Keratinocyte (primary cell): ENCODE measurements at regions not wholly inside any gene's neighbourhood (a gene's known extent, or its start where the extent isn't known, plus 50 kb on each side); places are given as distances from the start of the nearest gene placed in this dataset.

ENCODE experiments used
- DNase-seq: peaks from one replicate; pipeline ENCODE4 v3.0.0-alpha.2; 2011; ENCODE audit warnings: low read depth, missing footprints, low spot score
- FAIRE-seq: peaks from 2 replicates; lab custom pipeline; 2011; peaks lifted over from hg19 to GRCh38; lab: Jason Lieb, UNC
- H2AFZ ChIP-seq: 2 replicates; pipeline ENCODE4 v1.6.0; 2012; ENCODE audit warnings: low read length, control low read depth, inconsistent platforms; ENCODE audit not compliant: control insufficient read depth
- H3K27ac ChIP-seq: 2 replicates; pipeline ENCODE4 v1.5.1; 2011; ENCODE audit warnings: low read length; ENCODE audit not compliant: control insufficient read depth, insufficient read depth
- H3K27me3 ChIP-seq: 3 replicates; pipeline ENCODE4 v1.6.0; 2011; ENCODE audit warnings: low read length; ENCODE audit not compliant: control insufficient read depth, insufficient read depth; ENCODE audit errors: extremely low read depth
- H3K36me3 ChIP-seq, 2 experiments: 2 replicates in 1 of 2; 3 replicates in 1 of 2; pipeline ENCODE4 v1.5.1; 2011; ENCODE audit warnings: low read length in 2 of 2, mild to moderate bottlenecking in 1 of 2; ENCODE audit not compliant: control insufficient read depth in 2 of 2, insufficient read depth in 2 of 2; ENCODE audit errors: extremely low read depth in 1 of 2
- H3K4me1 ChIP-seq: 3 replicates; pipeline ENCODE4 v1.5.1; 2011; ENCODE audit warnings: low read length; ENCODE audit not compliant: control insufficient read depth, insufficient read depth; ENCODE audit errors: extremely low read depth
- H3K4me2 ChIP-seq: 3 replicates; pipeline ENCODE4 v1.6.0; 2011; ENCODE audit warnings: low read depth, low read length; ENCODE audit not compliant: control insufficient read depth, insufficient read depth; ENCODE audit errors: extremely low read depth
- H3K4me3 ChIP-seq, 3 experiments: fragments of 200-600 bp in 1 of 3; sonication (generic) in 1 of 3; 2 replicates in 2 of 3; 3 replicates in 1 of 3; pipeline ENCODE4 v1.5.1; 2011 to 2016; ENCODE audit warnings: low read length in 3 of 3, mild to moderate bottlenecking in 3 of 3, control low read depth in 2 of 3, inconsistent platforms in 1 of 3, low read depth in 1 of 3, mixed read lengths in 1 of 3, mixed run types in 1 of 3, moderate library complexity in 1 of 3; ENCODE audit not compliant: control insufficient read depth in 2 of 3, insufficient read depth in 2 of 3; ENCODE audit errors: extremely low read depth in 1 of 3
- H3K79me2 ChIP-seq: 2 replicates; pipeline ENCODE4 v1.6.0; 2012; ENCODE audit warnings: low read length; ENCODE audit not compliant: control insufficient read depth, insufficient read depth
- H3K9ac ChIP-seq: 3 replicates; pipeline ENCODE4 v1.6.0; 2011; ENCODE audit warnings: low read length; ENCODE audit not compliant: control insufficient read depth, insufficient read depth; ENCODE audit errors: extremely low read depth
- H3K9me1 ChIP-seq: 3 replicates; pipeline ENCODE4 v1.6.0; 2011; ENCODE audit warnings: low read length; ENCODE audit not compliant: control insufficient read depth, insufficient read depth; ENCODE audit errors: extremely low read depth
- H3K9me3 ChIP-seq: 2 replicates; pipeline ENCODE4 v1.5.1; 2012; ENCODE audit warnings: low read depth, low read length; ENCODE audit not compliant: control insufficient read depth
- H4K20me1 ChIP-seq: 3 replicates; pipeline ENCODE4 v1.6.0; 2011; ENCODE audit warnings: low read length; ENCODE audit not compliant: control insufficient read depth, insufficient read depth; ENCODE audit errors: extremely low read depth
- EZH2 ChIP-seq: IDR thresholded peaks from one replicate; pipeline ENCODE4 v1.6.1; 2012; ENCODE audit warnings: inconsistent platforms, mild to moderate bottlenecking, low read length, moderate library complexity
- dilution Hi-C: fragments of 300-500 bp; cut with MboI; formaldehyde crosslinking; loops from one replicate; pipeline ENCODE4 v1.7.0; 2020; ENCODE audit warnings: low sequenced_read_pairs; ENCODE audit not compliant: extremely low pct_ligation_motif_present
- TF ChIP-seq, protein P1 (sequence below), 3 experiments: IDR thresholded peaks in 1 of 3; conservative IDR thresholded peaks in 1 of 3; optimal IDR thresholded peaks in 1 of 3; 2 replicates in 2 of 3; 3 replicates in 1 of 3; pipeline versions ENCODE3 to v1.5.1; 2011; ENCODE audit warnings: low read length in 3 of 3, mild to moderate bottlenecking in 3 of 3, moderate library complexity in 2 of 3, control low read depth in 1 of 3, inconsistent platforms in 1 of 3; ENCODE audit not compliant: insufficient read depth in 2 of 3; ENCODE audit errors: extremely low read depth in 1 of 3

DNA sequence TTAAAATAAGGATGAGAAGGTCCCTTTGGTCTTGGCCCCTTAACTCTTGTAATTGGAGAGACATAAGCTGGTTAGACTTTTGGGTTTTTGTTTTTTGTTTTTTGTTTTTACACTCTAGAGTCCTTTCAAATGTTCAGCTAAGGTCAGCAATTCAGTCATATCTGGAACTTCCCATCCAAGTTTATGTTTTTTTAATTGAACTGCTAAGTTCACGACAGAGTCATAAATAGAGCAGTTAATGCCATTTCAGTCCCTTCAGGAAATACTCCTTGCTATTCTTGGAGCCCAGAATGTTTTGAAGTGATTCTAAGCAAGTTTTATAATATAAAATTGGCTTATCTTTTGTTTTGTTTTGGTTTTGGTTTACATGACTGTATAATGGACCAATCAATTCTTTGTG lies 329.4 kb upstream of the PABPC4L start:
- no peaks in the 10 kb centered on the region for H3K27me3 ChIP-seq
- no peak overlapping the region for H3K4me2 ChIP-seq
- TF ChIP-seq, protein P1, sequence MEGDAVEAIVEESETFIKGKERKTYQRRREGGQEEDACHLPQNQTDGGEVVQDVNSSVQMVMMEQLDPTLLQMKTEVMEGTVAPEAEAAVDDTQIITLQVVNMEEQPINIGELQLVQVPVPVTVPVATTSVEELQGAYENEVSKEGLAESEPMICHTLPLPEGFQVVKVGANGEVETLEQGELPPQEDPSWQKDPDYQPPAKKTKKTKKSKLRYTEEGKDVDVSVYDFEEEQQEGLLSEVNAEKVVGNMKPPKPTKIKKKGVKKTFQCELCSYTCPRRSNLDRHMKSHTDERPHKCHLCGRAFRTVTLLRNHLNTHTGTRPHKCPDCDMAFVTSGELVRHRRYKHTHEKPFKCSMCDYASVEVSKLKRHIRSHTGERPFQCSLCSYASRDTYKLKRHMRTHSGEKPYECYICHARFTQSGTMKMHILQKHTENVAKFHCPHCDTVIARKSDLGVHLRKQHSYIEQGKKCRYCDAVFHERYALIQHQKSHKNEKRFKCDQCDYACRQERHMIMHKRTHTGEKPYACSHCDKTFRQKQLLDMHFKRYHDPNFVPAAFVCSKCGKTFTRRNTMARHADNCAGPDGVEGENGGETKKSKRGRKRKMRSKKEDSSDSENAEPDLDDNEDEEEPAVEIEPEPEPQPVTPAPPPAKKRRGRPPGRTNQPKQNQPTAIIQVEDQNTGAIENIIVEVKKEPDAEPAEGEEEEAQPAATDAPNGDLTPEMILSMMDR (optimal IDR thresholded peaks at IDR 0.05 in 1 of 3, IDR thresholded peaks at IDR 0.05 in 1 of 3, conservative IDR thresholded peaks at IDR 0.05 in 1 of 3; ENCODE audit: extremely low read depth in 1 of 3, insufficient read depth in 2 of 3, low read length in 3 of 3): no peak
- no peak for TF ChIP-seq EZH2
- dilution Hi-C loops: no loop called here
- H3K9me1 ChIP-seq: no peaks in the 10 kb centered on the region
- H3K9me3 ChIP-seq: no peaks in the 10 kb centered on the region
- H2AFZ ChIP-seq: no peak overlapping the region
- no peaks in the 10 kb centered on the region for H4K20me1 ChIP-seq
- H3K36me3 ChIP-seq: no peaks in the 10 kb centered on the region
- no peaks in the 10 kb centered on the region for H3K4me1 ChIP-seq
- H3K9ac ChIP-seq: no peak overlapping the region
- no peak overlapping the region for H3K4me3 ChIP-seq
- H3K27ac ChIP-seq: no peak overlapping the region
- FAIRE-seq (no peak), DNase-seq (no peak)
- no peaks in the 10 kb centered on the region for H3K79me2 ChIP-seq

DNA sequence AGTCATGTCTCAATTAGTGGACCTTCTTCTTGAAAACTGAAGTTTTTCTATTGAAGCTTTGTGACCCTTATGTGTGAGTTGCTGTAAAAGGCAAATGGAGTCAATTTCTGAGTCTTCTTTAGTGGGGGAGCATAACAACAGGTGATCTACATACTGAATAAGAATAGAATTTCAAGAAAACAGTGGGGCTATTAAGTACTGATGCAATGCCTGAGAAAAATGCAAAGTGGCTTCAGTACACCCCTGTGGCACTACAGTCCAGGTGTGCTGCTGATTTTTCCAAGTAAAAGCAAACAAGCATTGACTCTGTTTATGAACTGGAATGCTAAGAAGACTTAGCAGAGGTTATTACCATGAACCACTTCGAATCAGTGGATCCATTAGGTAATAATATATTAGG lies 328.0 kb upstream of the PABPC4L start:
- Histone ChIP-seq H3K4me3 (no peak overlapping the region), H3K9me3 (no peaks in the 10 kb centered on the region), H3K4me1 (no peaks in the 10 kb centered on the region)

More for the DNA sequence above, 328.0 kb upstream of the PABPC4L start:
- H3K36me3 ChIP-seq: no peaks in the 10 kb centered on the region
- no peak for DNase-seq
- no peak overlapping the region for H3K9ac ChIP-seq
- H3K27me3 ChIP-seq: no peaks in the 10 kb centered on the region
- no peak overlapping the region for H3K4me2 ChIP-seq
- H2AFZ ChIP-seq: no peak overlapping the region
- H4K20me1 ChIP-seq: no peaks in the 10 kb centered on the region
- no peaks in the 10 kb centered on the region for H3K9me1 ChIP-seq
- FAIRE-seq: no peak
- no peak for TF ChIP-seq EZH2
- TF ChIP-seq, protein P1 (optimal IDR thresholded peaks at IDR 0.05 in 1 of 3, IDR thresholded peaks at IDR 0.05 in 1 of 3, conservative IDR thresholded peaks at IDR 0.05 in 1 of 3; ENCODE audit: extremely low read depth in 1 of 3, insufficient read depth in 2 of 3, low read length in 3 of 3): no peak
- dilution Hi-C loops: no loop called here
- no peak overlapping the region for H3K27ac ChIP-seq
- H3K79me2 ChIP-seq: no peaks in the 10 kb centered on the region
